GM18511 (cell line): ENCODE measurements at regions not wholly inside any gene's neighbourhood (a gene's known extent, or its start where the extent isn't known, plus 50 kb on each side); places are given as distances from the start of the nearest gene placed in this dataset.
"Not testable (repeated sequence)": the region's sequence is repeated elsewhere in the genome, so short reads cannot be mapped to it uniquely, and the experiment has no call there.

Source experiments
- ATAC-seq: cut with Tn5 transposase; IDR thresholded peaks from one replicate; pipeline ENCODE4 v1.9.1; 2021; ENCODE audit warnings: mild to moderate bottlenecking, moderate library complexity; ENCODE audit not compliant: unreplicated experiment

GRCh38 chr14:71552809-71553208 lies 379.4 kb upstream of the RGS6 start:
- no peak for ATAC-seq

GRCh38 chr14:71553779-71554178 lies 378.4 kb upstream of the RGS6 start:
- ATAC-seq: no peak

GRCh38 chr14:71554323-71554722 lies 377.9 kb upstream of the RGS6 start:
- ATAC-seq: no peak

- ATAC-seq: peak; percentile 27
Measured at GRCh38 chr14:71554959-71555612, 377.1 kb upstream of the RGS6 start.

GRCh38 chr14:71555654-71556559 lies 376.3 kb upstream of the RGS6 start:
- peak; percentile 91 for ATAC-seq

GRCh38 chr14:71556730-71557129 lies 375.5 kb upstream of the RGS6 start:
- ATAC-seq: no peak

GRCh38 chr14:71557351-71557750 lies 374.9 kb upstream of the RGS6 start:
- ATAC-seq: no peak

GRCh38 chr14:71558943-71559342 lies 373.3 kb upstream of the RGS6 start:
- ATAC-seq: not testable (repeated sequence)

GRCh38 chr14:71560751-71561150 lies 371.5 kb upstream of the RGS6 start:
- no peak for ATAC-seq

GRCh38 chr14:71563492-71564153 lies 368.6 kb upstream of the RGS6 start:
- peak; percentile 73 for ATAC-seq

- peak; percentile 77 for ATAC-seq
Measured at GRCh38 chr14:71566276-71566675, 366.0 kb upstream of the RGS6 start.

GRCh38 chr14:71567499-71568133 lies 364.6 kb upstream of the RGS6 start:
- not testable (repeated sequence) for ATAC-seq

- no peak for ATAC-seq
Measured at GRCh38 chr14:71574976-71575375, 357.3 kb upstream of the RGS6 start.

GRCh38 chr14:71576472-71576871 lies 355.8 kb upstream of the RGS6 start:
- ATAC-seq: no peak

GRCh38 chr14:71579331-71579730 lies 352.9 kb upstream of the RGS6 start:
- ATAC-seq: no peak

GRCh38 chr14:71582705-71583104 lies 349.5 kb upstream of the RGS6 start:
- ATAC-seq: no peak

GRCh38 chr14:71583194-71583593 lies 349.0 kb upstream of the RGS6 start:
- no peak for ATAC-seq

- ATAC-seq: no peak
Measured at GRCh38 chr14:71583705-71584104, 348.5 kb upstream of the RGS6 start.

GRCh38 chr14:71585361-71585760 lies 346.9 kb upstream of the RGS6 start:
- no peak for ATAC-seq

GRCh38 chr14:71586131-71586897 lies 345.9 kb upstream of the RGS6 start:
- no peak for ATAC-seq
